GM12891 (cell line): ENCODE measurements at regions not wholly inside any gene's neighbourhood (a gene's known extent, or its start where the extent isn't known, plus 50 kb on each side); places are given as distances from the start of the nearest gene placed in this dataset.
A peak's percentile ranks its signal among the peaks of the same experiment; 100 is the strongest.

Experiments
- DNase-seq: peaks from one replicate; pipeline ENCODE4 v3.0.0; 2011; ENCODE audit warnings: low spot score; ENCODE audit not compliant: insufficient read length
- FAIRE-seq: peaks from 2 replicates; lab custom pipeline; 2011; peaks lifted over from hg19 to GRCh38; lab: Jason Lieb, UNC
- PAX5 ChIP-seq: IDR thresholded peaks from 2 replicates; pipeline ENCODE4 v1.6.1; 2011; ENCODE audit warnings: low read length, moderate library complexity, mild to moderate bottlenecking; ENCODE audit not compliant: insufficient read depth, severe bottlenecking
- POLR2A ChIP-seq: IDR thresholded peaks from 2 replicates; pipeline ENCODE4 v1.6.1; 2011; ENCODE audit warnings: low read depth, low read length, control low read depth
- POLR2AphosphoS5 ChIP-seq: IDR thresholded peaks from 2 replicates; pipeline ENCODE4 v1.6.1; 2011; ENCODE audit warnings: low read depth, low read length, control low read depth
- POU2F2 ChIP-seq: IDR thresholded peaks from 2 replicates; pipeline ENCODE4 v1.6.1; 2011; ENCODE audit warnings: low read depth, mild to moderate bottlenecking, control low read depth, low read length, moderate library complexity
- SPI1 ChIP-seq: IDR thresholded peaks from 2 replicates; pipeline ENCODE4 v1.6.1; 2011; ENCODE audit warnings: low read depth, low read length, control low read depth
- TAF1 ChIP-seq: IDR thresholded peaks from 2 replicates; pipeline ENCODE4 v1.6.1; 2011; ENCODE audit warnings: low read depth, low read length, control low read depth

DNA sequence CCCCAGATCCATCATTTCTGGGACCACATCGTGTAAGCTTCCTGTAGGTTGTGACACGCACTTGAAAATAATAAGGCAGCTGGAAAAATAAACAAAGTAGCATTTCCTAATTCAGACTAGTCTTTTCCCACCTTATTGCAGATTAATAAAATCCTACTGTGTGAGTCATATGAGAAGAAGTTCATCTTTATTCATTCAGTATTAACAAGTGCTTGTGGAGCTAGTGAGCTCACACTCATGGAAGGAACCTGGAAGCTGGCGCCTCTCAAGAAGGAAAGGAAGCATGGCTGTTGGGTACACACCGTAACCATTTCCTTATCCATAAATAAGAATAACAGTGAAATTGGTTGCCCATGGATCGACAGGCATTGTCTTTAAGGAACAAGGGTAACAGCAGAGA, 152.6 kb upstream of the PFKP start:
- no peak for TF ChIP-seq PAX5
- no peak for TF ChIP-seq POU2F2
- TF ChIP-seq TAF1 = no peak
- TF ChIP-seq POLR2A = no peak
- TF ChIP-seq SPI1 = no peak
- TF ChIP-seq POLR2AphosphoS5 = no peak
- FAIRE-seq (no peak), DNase-seq (no peak)

DNA sequence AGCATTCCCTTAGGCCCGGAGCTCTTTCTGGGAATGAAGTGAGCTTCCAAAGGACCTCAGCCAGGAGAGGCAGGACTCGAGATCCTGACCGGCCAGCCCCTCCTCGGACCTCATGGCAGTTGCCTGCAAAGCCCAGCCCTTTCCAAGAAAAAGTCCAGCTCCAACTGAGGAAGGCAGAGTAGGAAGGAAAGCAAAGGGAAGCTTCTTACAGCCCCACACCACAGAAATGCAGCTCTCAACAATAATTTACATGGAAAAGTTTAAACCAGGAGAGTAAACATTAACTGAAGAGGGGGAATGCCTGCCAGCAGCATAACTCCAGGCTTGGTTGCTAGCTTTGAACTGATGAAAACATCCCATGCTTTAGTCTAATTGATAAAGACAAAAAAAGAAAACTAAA, 153.9 kb upstream of the PFKP start:
- FAIRE-seq (no peak), DNase-seq (no peak)
- TF ChIP-seq POLR2AphosphoS5 = no peak

DNA sequence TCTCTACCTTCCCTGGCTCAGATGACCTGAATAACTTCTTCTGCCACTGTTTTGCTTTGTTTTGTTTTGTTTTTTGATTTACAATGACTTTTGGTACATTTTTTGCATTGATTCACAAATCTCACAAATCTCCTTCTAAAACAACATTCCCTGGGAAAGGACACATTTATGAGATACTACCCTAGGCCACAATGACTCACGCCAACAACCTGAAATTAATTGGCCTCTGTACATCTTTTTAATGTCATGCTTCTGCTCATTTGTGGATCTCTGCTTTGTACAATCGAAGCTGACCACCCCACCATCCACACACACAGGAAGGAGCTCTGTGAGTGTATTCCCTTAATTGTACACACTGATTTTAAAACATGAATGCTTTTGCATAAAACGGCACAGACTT, 156.7 kb upstream of the PFKP start:
- no peak for DNase-seq
- TF ChIP-seq PAX5 = no peak
- no peak for TF ChIP-seq TAF1
- TF ChIP-seq POLR2A = no peak
- TF ChIP-seq SPI1 = no peak
- TF ChIP-seq POLR2AphosphoS5 = no peak
- no peak for TF ChIP-seq POU2F2
- no peak for FAIRE-seq

DNA sequence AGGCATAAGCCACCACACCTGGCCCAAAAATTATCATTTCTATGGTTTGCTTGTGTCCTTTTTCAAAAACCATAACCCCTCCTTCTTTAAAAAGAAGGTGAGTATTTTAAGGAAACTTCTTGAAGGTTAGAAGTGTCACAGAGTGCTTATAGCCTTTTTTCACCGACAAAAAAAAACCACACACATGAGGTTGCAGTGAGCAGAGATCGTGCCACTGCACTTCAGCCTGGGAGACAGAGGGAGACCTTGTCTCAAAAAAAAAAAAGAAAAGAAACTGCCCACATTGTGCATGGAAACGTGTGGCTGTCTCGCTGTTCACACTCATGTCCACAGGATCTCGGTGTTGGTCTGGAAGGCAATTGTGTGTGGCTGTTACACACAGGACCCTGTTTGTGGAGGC, 157.4 kb upstream of the PFKP start:
- no peak for TF ChIP-seq POU2F2
- no peak for TF ChIP-seq TAF1
- no peak for TF ChIP-seq PAX5
- no peak for TF ChIP-seq SPI1
- TF ChIP-seq POLR2AphosphoS5 = no peak
- FAIRE-seq (no peak), DNase-seq (no peak)

DNA sequence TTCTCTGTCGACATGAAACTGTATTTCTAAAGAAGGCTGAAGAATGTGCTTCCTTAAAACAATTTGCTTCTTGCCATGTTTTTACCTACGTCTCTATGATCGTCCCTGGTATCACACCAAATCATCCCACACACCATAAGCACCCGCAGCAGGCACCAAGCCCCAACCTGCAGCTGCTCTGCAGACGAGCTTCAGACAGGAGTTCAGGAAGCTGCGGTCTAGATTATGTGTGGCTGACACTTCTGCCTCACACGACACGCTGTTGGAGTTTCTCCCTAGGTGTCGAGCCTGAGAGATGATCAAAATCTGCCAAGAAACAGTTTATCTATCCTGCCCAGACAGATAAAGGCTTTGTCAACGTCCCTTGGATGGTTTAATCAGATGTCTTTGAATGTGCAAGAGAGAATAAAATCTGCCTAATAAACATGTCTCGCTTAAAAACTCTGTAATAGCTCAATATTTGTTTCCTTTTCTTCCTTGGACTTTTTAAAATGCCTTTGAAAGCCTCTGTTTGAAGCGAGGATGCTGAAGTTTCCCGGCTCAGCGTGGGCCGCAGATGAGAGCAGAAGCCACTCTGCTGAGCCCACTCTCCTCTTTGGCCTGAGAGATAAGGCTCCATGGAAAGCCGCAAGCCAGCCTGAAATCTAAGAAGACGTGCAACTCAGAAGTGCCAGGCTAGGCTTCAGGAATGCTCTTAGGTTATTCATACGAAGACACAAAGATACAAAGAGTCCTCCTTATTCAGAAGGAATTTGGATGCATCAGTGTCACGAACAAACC, 158.3 kb upstream of the PFKP start:
- TF ChIP-seq POU2F2 = no peak
- no peak for TF ChIP-seq SPI1
- TF ChIP-seq PAX5 = no peak
- TF ChIP-seq POLR2A = no peak
- no peak for TF ChIP-seq POLR2AphosphoS5
- no peak for TF ChIP-seq TAF1
- DNase-seq = no peak
- no peak for FAIRE-seq

DNA sequence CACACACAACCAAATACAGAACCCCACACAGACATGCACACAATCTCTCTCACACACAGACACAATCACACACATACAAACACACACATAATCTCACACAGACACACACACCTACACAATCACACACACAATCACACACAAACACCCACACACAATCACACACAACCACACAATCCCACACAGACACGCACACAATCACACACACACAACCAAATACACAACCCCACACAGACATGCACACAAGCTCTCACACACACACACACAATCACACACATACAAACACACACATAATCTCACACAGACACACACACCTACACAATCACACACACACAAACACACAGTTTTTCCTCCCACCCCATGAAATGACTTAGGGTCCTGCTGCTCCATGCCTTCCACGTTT, 160.4 kb upstream of the PFKP start:
- DNase-seq (no peak), FAIRE-seq (peak; percentile 92)
- no peak for TF ChIP-seq POU2F2
- no peak for TF ChIP-seq TAF1
- no peak for TF ChIP-seq POLR2AphosphoS5
- no peak for TF ChIP-seq SPI1
- no peak for TF ChIP-seq POLR2A
- TF ChIP-seq PAX5 = no peak

DNA sequence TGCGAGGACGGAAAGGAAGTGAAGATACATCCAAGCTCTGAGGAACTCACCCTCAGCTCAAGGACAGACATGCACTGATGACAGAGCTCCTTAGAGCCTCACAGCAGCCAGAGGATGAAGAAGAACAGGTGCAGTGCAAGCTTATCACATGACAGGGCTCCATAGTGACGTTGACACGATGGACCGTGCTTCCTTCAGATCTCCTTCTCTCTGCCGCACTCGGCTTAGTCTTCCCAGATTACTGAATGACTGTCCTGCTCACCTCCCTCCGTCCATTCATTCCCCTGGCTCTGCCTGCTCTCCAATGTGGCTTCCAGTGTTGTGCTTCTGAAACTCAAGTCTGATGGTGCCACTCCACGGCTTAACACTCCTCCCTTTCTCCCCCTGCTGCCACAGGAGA, 161.5 kb upstream of the PFKP start:
- TF ChIP-seq TAF1 (no peak), PAX5 (no peak), POLR2AphosphoS5 (no peak), POU2F2 (no peak), POLR2A (no peak)
- DNase-seq (no peak), FAIRE-seq (no peak)

GRCh38 chr10:2900530-2900929, 166.8 kb upstream of the PFKP start:
- no peak for FAIRE-seq
- no peak for TF ChIP-seq POLR2A
- no peak for TF ChIP-seq SPI1
- DNase-seq = no peak

- DNase-seq = no peak
- FAIRE-seq = no peak
- no peak for TF ChIP-seq POLR2A
Measured at GRCh38 chr10:2899246-2899951, 167.9 kb upstream of the PFKP start.

DNA sequence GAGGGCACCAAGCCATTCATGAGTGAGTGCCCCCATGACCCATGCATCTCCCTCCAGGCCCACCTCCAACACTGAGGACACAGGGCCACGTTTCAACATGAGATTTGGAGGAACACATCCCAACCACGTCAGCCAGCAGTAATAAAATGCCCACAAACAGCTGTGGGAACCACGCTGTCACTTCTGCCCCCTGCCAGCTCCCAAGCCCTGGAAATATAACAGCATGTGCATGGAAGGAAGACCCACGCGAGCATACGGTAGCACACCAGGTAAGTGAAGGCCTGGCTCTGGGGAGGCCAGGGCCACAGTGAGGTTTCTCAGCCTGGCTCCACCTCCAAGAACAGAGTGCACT, 168.9 kb upstream of the PFKP start:
- DNase-seq (no peak), FAIRE-seq (no peak)
- no peak for TF ChIP-seq TAF1
- no peak for TF ChIP-seq POLR2A
- no peak for TF ChIP-seq POU2F2
- TF ChIP-seq SPI1 = no peak
- no peak for TF ChIP-seq POLR2AphosphoS5
- no peak for TF ChIP-seq PAX5
